ENCODE measurements at regions not wholly inside any gene's neighbourhood (a gene's known extent, or its start where the extent isn't known, plus 50 kb on each side); places are given as distances from the start of the nearest gene placed in this dataset.

- no peak for TF ChIP-seq FOS (IDR thresholded peaks at IDR 0.05; ENCODE audit: borderline replicate concordance, insufficient read depth, low read length)
- no peak for TF ChIP-seq MAX (IDR thresholded peaks at IDR 0.05; ENCODE audit: insufficient read depth, insufficient read length)
- no peak for TF ChIP-seq GATA2 (IDR thresholded peaks at IDR 0.05; ENCODE audit: insufficient read depth, insufficient read length, low read depth, low read length)
- TF ChIP-seq CTCF (IDR thresholded peaks at IDR 0.05; ENCODE audit: extremely low read depth in 1 of 2, insufficient read depth in 1 of 2, low read depth in 1 of 2, low read length in 2 of 2), result no peak
- TF ChIP-seq EZH2 (IDR thresholded peaks at IDR 0.05; ENCODE audit: borderline replicate concordance, low read depth, low read length, severe bottlenecking), result no peak
- TF ChIP-seq POLR2AphosphoS5 (IDR thresholded peaks at IDR 0.05; ENCODE audit: insufficient read depth, low read depth, low read length), result no peak
- no peak for TF ChIP-seq JUN (IDR thresholded peaks at IDR 0.05; ENCODE audit: borderline replicate concordance, insufficient read depth, insufficient read length, low read depth)
- TF ChIP-seq POLR2A (IDR thresholded peaks at IDR 0.05; ENCODE audit: low read depth, low read length), result no peak
- no peak for TF ChIP-seq MYC (IDR thresholded peaks at IDR 0.05; ENCODE audit: low read depth, low read length)
- no peak overlapping the region for H3K4me3 ChIP-seq (replicated peaks in 1 of 3; ENCODE audit: insufficient read depth in 1 of 3, low read depth in 1 of 3, low read length in 3 of 3)
- no peak overlapping the region for H2AFZ ChIP-seq (ENCODE audit: low read depth, low read length)
- POLR2A ChIA-PET, result no interaction called here
- CTCF ChIA-PET, result no interaction called here
- H3K4me2 ChIP-seq (ENCODE audit: insufficient read depth, low read length), result no peak overlapping the region
- no peaks in the 10 kb centered on the region for H3K79me2 ChIP-seq (ENCODE audit: control insufficient read depth, insufficient read depth, low read length)
- no peaks in the 10 kb centered on the region for H3K9me1 ChIP-seq (replicated peaks; ENCODE audit: control insufficient read depth, extremely low read depth, insufficient read depth, low read length)
- H3K9me3 ChIP-seq (replicated peaks; ENCODE audit: control insufficient read depth, insufficient read depth, low read length), result no peaks in the 10 kb centered on the region
- H3K27ac ChIP-seq (ENCODE audit: insufficient read depth, low read depth, low read length), result no peak overlapping the region
- no peak overlapping the region for H3K9ac ChIP-seq (replicated peaks; ENCODE audit: extremely low read depth, insufficient read depth, low read length)
- DNase-seq (ENCODE audit: low read depth, low spot score) (no peak), FAIRE-seq (no peak)
- no peaks in the 10 kb centered on the region for H4K20me1 ChIP-seq (replicated peaks; ENCODE audit: control insufficient read depth, extremely low read depth, insufficient read depth, low read length)
- no peaks in the 10 kb centered on the region for H3K27me3 ChIP-seq (ENCODE audit: control insufficient read depth in 2 of 2, insufficient read depth in 2 of 2, low read length in 2 of 2)
- H3K4me1 ChIP-seq (ENCODE audit: control insufficient read depth, extremely low read depth, insufficient read depth, low read length), result no peaks in the 10 kb centered on the region
- H3K36me3 ChIP-seq (ENCODE audit: control insufficient read depth in 2 of 2, extremely low read depth in 1 of 2, insufficient read depth in 2 of 2, low read length in 2 of 2), result no peaks in the 10 kb centered on the region
- dilution Hi-C loops (cut with MboI; ENCODE audit: extremely low pct_ligation_motif_present, low sequenced_read_pairs), result no loop called here
- intact Hi-C loops (cut with micrococcal nuclease), result no loop called here
- BruUV-seq (replicated peaks), result no TSS peak
These were observed 798.5 kb downstream of the SATB2 start for GRCh38 chr2:198659096-198659870.
